ENCODE measurements at regions not wholly inside any gene's neighbourhood (a gene's known extent, or its start where the extent isn't known, plus 50 kb on each side); places are given as distances from the start of the nearest gene placed in this dataset.

- TF ChIP-seq, protein P1, sequence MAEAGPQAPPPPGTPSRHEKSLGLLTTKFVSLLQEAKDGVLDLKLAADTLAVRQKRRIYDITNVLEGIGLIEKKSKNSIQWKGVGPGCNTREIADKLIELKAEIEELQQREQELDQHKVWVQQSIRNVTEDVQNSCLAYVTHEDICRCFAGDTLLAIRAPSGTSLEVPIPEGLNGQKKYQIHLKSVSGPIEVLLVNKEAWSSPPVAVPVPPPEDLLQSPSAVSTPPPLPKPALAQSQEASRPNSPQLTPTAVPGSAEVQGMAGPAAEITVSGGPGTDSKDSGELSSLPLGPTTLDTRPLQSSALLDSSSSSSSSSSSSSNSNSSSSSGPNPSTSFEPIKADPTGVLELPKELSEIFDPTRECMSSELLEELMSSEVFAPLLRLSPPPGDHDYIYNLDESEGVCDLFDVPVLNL (IDR thresholded peaks at IDR 0.05; ENCODE audit: low read depth, low read length) = no peak
- no peak for TF ChIP-seq BMI1 (IDR thresholded peaks at IDR 0.05; ENCODE audit: borderline replicate concordance)
- TF ChIP-seq TBL1XR1 (IDR thresholded peaks at IDR 0.05; ENCODE audit: low read depth, low read length) = no peak
- TF ChIP-seq PRDM15 (CRISPR knock-in tag; IDR thresholded peaks at IDR 0.05) = no peak
- no peak for TF ChIP-seq ATF7 (IDR thresholded peaks at IDR 0.05; ENCODE audit: low read depth)
- no peak for TF ChIP-seq STAT1 (conservative IDR thresholded peaks at IDR 0.05)
- TF ChIP-seq TCF3 (IDR thresholded peaks at IDR 0.05; ENCODE audit: borderline replicate concordance, insufficient read depth, low read depth, low read length) = no peak
- TF ChIP-seq CHD1 (IDR thresholded peaks at IDR 0.05; ENCODE audit: low read depth, low read length) = no peak
- TF ChIP-seq JUNB (IDR thresholded peaks at IDR 0.05) = no peak
- TF ChIP-seq ZNF217 (IDR thresholded peaks at IDR 0.05) = no peak
- TF ChIP-seq CBFB (IDR thresholded peaks at IDR 0.05; ENCODE audit: low read depth) = no peak
- TF ChIP-seq HDAC6 (IDR thresholded peaks at IDR 0.05; ENCODE audit: unreplicated experiment) = no peak
- no peak for TF ChIP-seq MEF2A (IDR thresholded peaks at IDR 0.05; ENCODE audit: insufficient read depth, low read depth, low read length)
- no peak for TF ChIP-seq ZBTB11 (CRISPR knock-in tag; IDR thresholded peaks at IDR 0.05)
- TF ChIP-seq CBX5 (IDR thresholded peaks at IDR 0.05; ENCODE audit: low read depth) = no peak
Measured at GRCh38 chr9:638152-638551, 203.3 kb upstream of the DMRT1 start (continued).

Measured in GM12878 (cell line).